Heart left ventricle (tissue), 16 donors: ENCODE measurements at regions not wholly inside any gene's neighbourhood (a gene's known extent, or its start where the extent isn't known, plus 50 kb on each side); places are given as distances from the start of the nearest gene placed in this dataset.
"Not testable (repeated sequence)": the region's sequence is repeated elsewhere in the genome, so short reads cannot be mapped to it uniquely, and the experiment has no call there.

ENCODE experiments used
- ATAC-seq, 4 donors: fragments of 200-7000 bp; cut with Tn5 transposase; one replicate each; pipeline ENCODE4 v1.9.1; 2020 to 2022; ENCODE audit warnings: moderate library complexity in 4 of 4, mild to moderate bottlenecking in 3 of 4, moderate number of reproducible peaks in 1 of 4
- DNase-seq, 5 donors: peaks; one replicate each; pipeline ENCODE4 v3.0.0-alpha.2; 2020
- H3K27ac ChIP-seq, 12 donors: fragments of 200-600 bp; sonication (generic) in 4 of 12; one replicate each; pipeline versions ENCODE4 v1.5.0 to v1.8.0; 2016 to 2022; ENCODE audit warnings: mild to moderate bottlenecking in 2 of 12
- H3K27me3 ChIP-seq, 9 donors: fragments of 200-600 bp; sonication (generic) in 2 of 9; one replicate each; pipeline versions ENCODE4 v1.5.1 to v1.8.0; 2016 to 2022; ENCODE audit warnings: mild to moderate bottlenecking in 3 of 9
- H3K36me3 ChIP-seq, 9 donors: fragments of 200-600 bp; sonication (generic) in 2 of 9; one replicate each; pipeline versions ENCODE4 v1.5.0 to v1.8.0; 2018 to 2022; ENCODE audit warnings: mild to moderate bottlenecking in 2 of 9
- H3K4me1 ChIP-seq, 12 donors: fragments of 200-600 bp; sonication (generic) in 4 of 12; one replicate each; pipeline versions ENCODE4 v1.5.0 to v1.8.0; 2016 to 2022; ENCODE audit warnings: mild to moderate bottlenecking in 3 of 12
- H3K4me3 ChIP-seq, 12 donors: fragments of 200-600 bp; sonication (generic) in 4 of 12; one replicate each; pipeline versions ENCODE4 v1.5.0 to v1.8.0; 2017 to 2022; ENCODE audit warnings: mild to moderate bottlenecking in 9 of 12, moderate library complexity in 4 of 12
- H3K9me3 ChIP-seq, 12 donors: fragments of 200-600 bp; sonication (generic) in 4 of 12; one replicate each; pipeline versions ENCODE4 v1.5.0 to v1.8.0; 2016 to 2022; ENCODE audit warnings: mild to moderate bottlenecking in 1 of 12
- CTCF ChIP-seq, 12 donors: fragments of 200-600 bp; sonication (generic) in 4 of 12; IDR thresholded peaks; one replicate each; pipeline versions ENCODE4 v1.5.0 to v1.8.0; 2018 to 2022; ENCODE audit warnings: antibody characterized with exemption in 12 of 12, mild to moderate bottlenecking in 5 of 12
- POLR2A ChIP-seq, 2 donors: fragments of 450-650 bp; IDR thresholded peaks; one replicate each; pipeline ENCODE4 v1.6.1; 2017; ENCODE audit warnings: antibody characterized with exemption in 2 of 2, mild to moderate bottlenecking in 2 of 2, moderate library complexity in 2 of 2
- WGBS, 4 donors: extraction: QIAGEN DNeasy Blood & Tissue Kit in 2 of 4; methylation state at CpG; one replicate each; pipeline versions ENCODE4 v1.1.5 to v1.1.7; 2013 to 2018; 5-methylcytosine and 5-hydroxymethylcytosine counted together
- intact Hi-C, 10 donors: fragments of 100-400 bp; cut with DNase I; formaldehyde crosslinking; loops; one replicate each; pipeline versions ENCODE4 v1.11.1 to v1.14.2; 2022
- donor health status: ischemic (EF 13 %, LVEDD 7.1; RV severe dilation, severe dysfunction).
- donor health status: healthy with polysubstance abuse.
- donor health status: DM: no; HTN: yes; CAD: no.
- donor health status: DM: no; HTN: no; CAD: no.
- donor health status: ischemic (EF 25% LVEDD 6.9; RV normal size, moderate dysfunction).
- donor health status: ischemic (EF 25% LVEDD 5.7; RV mildly dilated, moderate dysfunction).
- donor health status: healthy.
- donor health status: DM: yes; HTN: yes; CAD: no.
- donor health status: ischemic (EF 35%, LVEDD 5.7; RV mildly dilated, moderate dysfunction).
- donor health status: nonischemic (EF 11% LVEDD 7.7; RV severe dilation, severe dysfunction).
- donor health status: DM: yes; HTN: yes; CAD: no.
- donor health status: PGD.
- donor health status: ischemic (EF 29% LVEDD 5.4; RV normal size, mild dysfunction).
- donor health status: nonischemic (EF 23%, LVEDD 6.1; RV moderate dilation, normal function).

DNA sequence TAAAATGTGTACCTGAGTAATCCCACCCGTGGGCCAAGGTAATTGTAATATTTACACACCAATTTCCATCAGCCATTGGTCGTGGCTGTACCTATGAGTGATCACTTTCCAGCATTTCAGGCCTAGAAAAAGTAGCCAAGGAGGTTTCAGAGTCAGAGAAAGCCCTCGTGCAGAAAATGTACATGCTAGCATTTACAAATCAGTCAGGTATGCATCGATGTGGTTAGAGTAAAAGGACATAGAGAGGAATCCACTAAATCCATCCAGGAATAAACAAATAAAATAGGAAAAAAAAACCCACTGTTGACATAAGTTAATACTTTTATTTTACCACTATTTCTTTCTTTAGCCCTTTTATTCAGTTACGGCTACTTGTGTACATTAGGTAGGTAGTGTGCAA lies 256.8 kb downstream of the TRIML1 start:
- intact Hi-C loops: no loop called here
- DNase-seq (no peak), ATAC-seq (no peak)
- H3K36me3 ChIP-seq: no peaks in the 10 kb centered on the region
- TF ChIP-seq POLR2A (IDR thresholded peaks at IDR 0.05): no peak
- no peak for TF ChIP-seq CTCF (IDR thresholded peaks at IDR 0.05)
- WGBS, 4 donors: 79 to 83% (median 80%) methylated on average over 5 of the region's 5 CpGs
- H3K4me3 ChIP-seq: no peak overlapping the region
- H3K4me1 ChIP-seq: no peaks in the 10 kb centered on the region
- peaks cover 0 to under 1% (median 0%) of the 10 kb centered on the region in 12 donors for H3K9me3 ChIP-seq
- no peak overlapping the region for H3K27ac ChIP-seq
- no peaks in the 10 kb centered on the region for H3K27me3 ChIP-seq

DNA sequence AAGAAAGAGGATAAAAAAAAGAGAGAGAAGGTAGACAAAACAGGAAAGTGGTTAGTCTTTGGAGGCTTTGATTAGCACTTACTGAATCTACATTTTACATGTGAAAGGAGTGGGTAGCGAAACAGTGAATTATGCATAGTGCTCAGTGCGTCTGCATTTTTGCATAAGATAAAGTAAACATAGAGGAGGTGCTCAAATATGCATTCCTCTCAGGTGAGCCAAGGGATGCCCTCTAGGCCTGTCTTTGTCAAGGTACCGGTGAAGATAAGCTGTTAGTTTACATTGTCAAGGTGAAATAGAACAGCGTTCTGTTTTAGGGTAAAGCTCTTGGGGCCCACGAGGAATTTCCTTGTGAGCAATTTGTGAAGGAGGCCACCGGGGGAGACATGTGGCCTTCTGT lies 260.6 kb downstream of the TRIML1 start:
- Histone ChIP-seq H3K9me3 (peaks cover 0 to 5% (median 0%) of the 10 kb centered on the region in 12 donors), H3K4me1 (no peaks in the 10 kb centered on the region), H3K27ac (no peak overlapping the region), H3K4me3 (no peak overlapping the region), H3K27me3 (no peaks in the 10 kb centered on the region), H3K36me3 (no peaks in the 10 kb centered on the region)
- intact Hi-C loops: no loop called here
- no peak for TF ChIP-seq CTCF (IDR thresholded peaks at IDR 0.05)
- TF ChIP-seq POLR2A (IDR thresholded peaks at IDR 0.05): no peak
- ATAC-seq (no peak), DNase-seq (no peak)
- 53 to 66% (median 64%) methylated on average over 6 of the region's 6 CpGs for WGBS, 4 donors

DNA sequence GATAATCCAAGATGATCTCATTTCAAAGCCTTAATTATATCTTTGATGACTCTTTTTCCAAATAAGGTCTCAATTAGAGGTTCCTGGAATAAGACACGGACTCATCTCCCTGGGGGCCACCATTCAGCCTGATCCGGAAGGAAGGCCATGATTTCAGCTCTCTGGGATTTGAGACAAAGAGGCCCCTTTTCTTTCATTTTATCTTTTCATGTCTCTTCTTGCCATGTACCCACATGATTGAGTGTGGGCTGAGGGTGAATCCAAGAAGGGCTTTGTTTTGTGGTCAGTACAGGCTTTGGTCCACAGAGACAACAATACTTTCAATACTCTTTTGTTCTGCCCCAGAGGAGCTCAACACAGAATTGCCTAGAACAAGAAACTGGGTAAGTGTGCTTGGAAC lies 261.2 kb downstream of the TRIML1 start:
- Histone ChIP-seq H3K4me3 (no peak overlapping the region), H3K27ac (no peak overlapping the region), H3K4me1 (no peaks in the 10 kb centered on the region), H3K9me3 (peaks cover 0 to 5% (median 0%) of the 10 kb centered on the region in 12 donors), H3K36me3 (no peaks in the 10 kb centered on the region), H3K27me3 (no peaks in the 10 kb centered on the region)
- intact Hi-C loops: no loop called here
- TF ChIP-seq POLR2A (IDR thresholded peaks at IDR 0.05) (no peak), CTCF (IDR thresholded peaks at IDR 0.05) (no peak)
- ATAC-seq (peak in 1 of 4 donors; percentile 36), DNase-seq (no peak)
- 34 to 62% (median 41%) methylated on average over 2 of the region's 2 CpGs for WGBS, 4 donors

GRCh38 chr4:188403272-188403671 lies 264.0 kb downstream of the TRIML1 start:
- Histone ChIP-seq H3K27ac (no peak overlapping the region), H3K27me3 (no peaks in the 10 kb centered on the region), H3K4me3 (no peak overlapping the region), H3K9me3 (peaks cover 0 to 5% (median 0%) of the 10 kb centered on the region in 12 donors), H3K36me3 (no peaks in the 10 kb centered on the region), H3K4me1 (no peaks in the 10 kb centered on the region)
- intact Hi-C loops: no loop called here
- ATAC-seq: no peak
- no peak for TF ChIP-seq POLR2A (IDR thresholded peaks at IDR 0.05)
- no peak for TF ChIP-seq CTCF (IDR thresholded peaks at IDR 0.05)
- DNase-seq: no peak
- 84 to 87% (median 86%) methylated on average over 6 of the region's 6 CpGs for WGBS, 4 donors

DNA sequence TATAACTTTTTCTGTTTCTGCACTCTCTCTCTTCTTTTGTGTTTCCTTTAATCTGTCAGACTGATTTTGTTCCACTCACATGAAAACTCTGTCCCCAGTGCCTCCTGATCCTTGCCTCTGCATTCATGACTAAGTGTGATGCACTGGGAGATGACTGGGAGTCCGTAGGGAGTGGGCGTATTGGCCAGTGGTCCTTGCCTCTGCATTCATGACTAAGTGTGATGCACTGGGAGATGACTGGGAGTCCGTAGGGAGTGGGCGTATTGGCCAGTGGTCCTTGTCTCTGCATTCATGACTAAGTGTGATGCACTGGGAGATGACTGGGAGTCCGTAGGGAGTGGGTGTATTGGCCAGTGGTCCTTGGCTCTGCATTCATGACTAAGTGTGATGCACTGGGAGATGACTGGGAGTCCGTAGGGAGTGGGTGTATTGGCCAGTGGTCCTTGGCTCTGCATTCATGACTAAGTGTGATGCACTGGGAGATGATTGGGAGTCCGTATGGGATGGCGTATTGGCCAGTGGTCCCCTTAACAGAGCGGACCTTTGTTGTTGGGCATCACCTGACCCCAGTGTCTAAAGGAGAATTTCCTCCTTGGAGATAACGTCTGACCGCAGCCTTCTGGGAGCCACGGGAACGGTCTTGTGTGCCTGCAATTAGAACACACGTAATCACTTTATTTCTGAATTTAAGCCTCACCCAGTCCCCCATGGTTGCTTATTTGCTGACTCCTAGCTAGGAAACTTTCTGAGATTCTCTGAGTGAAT lies 266.0 kb downstream of the TRIML1 start:
- peak in 1 of 4 donors; percentile 72 for ATAC-seq
- H3K9me3 ChIP-seq, H3K4me3 ChIP-seq, intact Hi-C loops, H3K4me1 ChIP-seq, H3K27me3 ChIP-seq, H3K36me3 ChIP-seq: not testable (repeated sequence)
- WGBS, 4 donors: 74 to 85% (median 82%) methylated on average over 14 of the region's 14 CpGs
- DNase-seq: peak in 2 of 5 donors; percentile 6 to 45
- H3K27ac ChIP-seq: peak overlapping the region in 1 of 12 donors; percentile 30
